GM18858 (cell line): ENCODE measurements at regions not wholly inside any gene's neighbourhood (a gene's known extent, or its start where the extent isn't known, plus 50 kb on each side); places are given as distances from the start of the nearest gene placed in this dataset.

Source experiments
- ATAC-seq: cut with Tn5 transposase; IDR thresholded peaks from one replicate; pipeline ENCODE4 v1.9.1; 2021; ENCODE audit not compliant: unreplicated experiment

DNA sequence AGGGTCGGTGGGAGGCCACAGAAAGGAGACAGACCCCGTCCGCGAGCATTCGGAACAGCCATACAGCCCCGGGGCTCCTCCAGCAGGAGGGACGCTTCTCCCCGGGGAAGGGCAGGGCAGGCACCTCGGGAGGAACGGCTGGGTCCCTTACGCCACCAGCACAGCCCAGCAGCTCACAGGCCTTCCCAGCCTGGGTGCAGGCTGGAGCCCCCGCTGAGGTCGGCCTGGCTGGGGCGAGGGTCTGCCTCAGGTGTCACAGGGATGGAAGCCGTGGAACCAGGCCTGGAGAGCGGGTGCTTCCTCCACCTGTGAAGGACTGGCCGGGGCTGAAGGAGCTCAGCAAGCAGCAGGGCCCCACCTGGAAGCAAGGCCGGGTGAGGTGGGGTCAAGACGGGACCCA lies 732.3 kb downstream of the BRD1 start:
- ATAC-seq = no peak

DNA sequence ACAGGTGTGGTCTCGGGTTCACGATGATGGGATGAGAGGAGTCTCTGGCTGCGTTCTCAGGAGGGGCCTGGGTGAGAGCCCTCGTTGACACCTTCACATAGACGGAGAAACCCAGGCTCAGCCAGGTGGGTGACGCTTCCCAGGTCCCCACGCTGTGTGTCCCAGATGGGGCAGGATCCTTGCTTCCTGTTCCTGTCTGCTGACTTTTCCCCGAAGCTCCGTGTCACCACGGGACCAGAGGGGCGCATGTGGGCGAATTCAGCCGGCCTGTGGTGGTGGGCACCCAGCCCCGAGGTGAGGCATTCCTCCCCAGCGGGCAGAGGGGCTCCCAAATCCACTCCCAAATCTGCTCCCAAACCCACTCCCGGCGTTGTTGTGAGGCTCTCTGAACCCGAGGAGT lies 732.8 kb downstream of the BRD1 start:
- no peak for ATAC-seq

DNA sequence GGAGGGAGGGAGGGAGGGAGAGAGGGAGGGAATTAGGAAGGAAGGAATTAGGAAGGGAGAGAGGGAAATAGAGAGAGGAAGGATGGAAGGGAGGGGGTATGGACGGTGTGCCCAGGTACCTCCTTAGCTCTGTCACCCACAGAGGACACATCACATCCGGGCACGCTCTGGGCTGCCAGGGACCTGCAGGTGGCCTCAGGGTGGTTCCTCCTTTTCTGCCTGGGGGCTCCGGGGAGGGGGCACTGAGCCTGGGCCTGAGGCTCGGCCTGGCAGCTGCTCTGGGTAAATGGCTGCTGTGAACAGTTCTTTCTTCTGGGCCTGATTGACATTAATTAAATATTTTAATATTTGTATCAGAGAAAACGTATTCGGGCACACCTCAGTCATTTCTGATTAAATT lies 733.5 kb downstream of the BRD1 start:
- ATAC-seq = no peak

DNA sequence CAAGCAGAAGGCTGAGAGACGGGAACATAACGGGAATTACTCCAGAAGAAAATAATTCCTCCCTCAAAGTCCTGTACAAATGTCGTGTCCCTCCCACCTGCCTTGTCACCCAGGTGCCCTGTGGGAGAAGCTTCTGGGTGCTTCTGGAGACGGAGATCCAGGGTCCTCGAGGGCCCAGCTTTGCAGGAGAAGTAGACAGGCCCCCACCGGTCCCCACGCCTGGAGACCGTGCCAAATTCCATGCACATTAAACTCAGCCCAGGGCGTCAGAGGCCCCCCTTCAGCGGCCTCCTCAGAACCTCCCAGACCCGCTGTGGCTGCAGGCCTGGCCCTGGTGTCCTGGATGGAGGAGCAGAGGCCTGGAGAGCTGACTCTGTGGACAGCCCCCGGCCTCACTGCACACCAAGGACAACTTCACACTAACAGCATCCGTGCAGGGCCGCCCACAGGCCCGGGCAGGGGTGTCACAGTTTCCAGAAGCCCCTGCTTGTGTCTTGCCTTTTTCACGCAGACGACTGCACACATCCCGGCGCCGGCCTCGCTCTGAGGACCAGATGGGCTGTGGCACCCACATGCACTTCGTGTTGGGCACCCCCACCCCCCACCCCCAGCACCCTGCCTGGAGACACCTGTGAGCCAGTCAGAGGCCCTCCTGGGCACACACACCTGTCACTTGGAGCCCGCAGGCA lies 734.3 kb downstream of the BRD1 start:
- no peak for ATAC-seq

DNA sequence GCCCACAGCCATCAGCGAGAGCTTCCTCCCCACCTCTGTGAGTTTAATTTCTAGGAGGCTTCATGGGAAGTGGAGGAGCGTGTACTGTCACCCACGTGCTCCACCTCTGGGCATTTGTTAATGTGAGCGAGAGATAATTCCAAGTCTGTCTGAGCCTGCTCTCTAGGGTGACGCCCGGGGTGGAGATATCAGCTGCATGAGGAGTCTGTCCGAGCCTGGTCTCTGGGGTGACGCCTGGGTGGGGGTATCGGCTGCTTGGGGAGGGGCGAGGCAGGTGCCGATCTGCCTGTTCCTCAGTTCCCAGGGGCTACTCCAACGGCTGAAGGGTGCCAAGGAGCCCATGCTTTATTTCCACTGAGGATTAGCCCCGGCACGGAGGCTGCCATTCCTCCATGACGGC lies 735.0 kb downstream of the BRD1 start:
- ATAC-seq = no peak

DNA sequence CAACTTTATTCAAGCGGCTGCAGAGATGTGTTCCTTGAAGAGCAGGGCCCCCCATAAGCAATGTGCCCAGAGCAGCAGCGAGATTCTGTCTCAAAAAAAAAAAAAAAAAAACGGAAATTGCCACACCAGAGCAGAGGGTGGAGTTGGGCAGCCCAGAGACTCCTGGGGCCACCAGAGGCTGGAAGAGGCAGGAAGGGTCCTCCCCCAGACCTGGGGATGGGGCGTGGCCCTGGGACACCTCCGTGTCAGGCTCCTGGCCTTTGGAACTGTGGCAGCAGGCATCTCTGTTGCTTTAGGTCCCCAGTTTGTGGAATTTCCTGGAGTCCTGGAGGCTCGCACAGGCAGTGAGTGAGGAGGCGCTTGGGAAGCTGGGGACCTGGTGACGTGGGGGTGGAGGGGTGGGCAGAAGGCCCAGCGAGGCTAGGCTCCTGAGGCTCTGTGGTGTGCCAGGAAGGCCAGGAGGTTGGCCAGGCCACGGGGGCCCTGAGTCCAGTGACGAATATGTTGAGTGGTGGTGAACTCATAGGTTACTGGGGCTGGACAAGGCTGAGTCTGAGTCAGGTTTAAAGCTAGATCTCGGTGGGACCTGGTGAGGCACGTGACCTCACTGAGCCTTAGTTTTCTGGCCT lies 735.6 kb downstream of the BRD1 start:
- no peak for ATAC-seq

DNA sequence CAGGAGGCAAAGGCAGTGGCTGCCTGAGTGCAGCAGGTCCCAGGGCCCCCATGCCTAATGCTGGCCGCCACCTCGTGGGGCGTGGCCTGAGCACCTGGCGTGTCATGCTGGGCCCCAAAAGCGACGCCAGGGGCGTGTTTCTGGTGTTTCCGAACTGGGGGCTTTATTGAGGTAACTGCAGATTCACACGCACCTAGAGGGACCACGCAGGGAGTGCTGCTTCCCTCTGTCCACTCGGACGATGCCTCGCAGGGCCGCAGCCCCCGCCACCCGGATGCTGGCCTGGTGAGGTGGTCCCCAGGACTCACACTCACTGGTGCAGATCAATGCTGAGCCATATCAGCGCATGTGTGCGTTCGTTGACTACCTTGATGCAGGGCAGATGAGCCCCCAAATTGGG lies 736.2 kb downstream of the BRD1 start:
- no peak for ATAC-seq

DNA sequence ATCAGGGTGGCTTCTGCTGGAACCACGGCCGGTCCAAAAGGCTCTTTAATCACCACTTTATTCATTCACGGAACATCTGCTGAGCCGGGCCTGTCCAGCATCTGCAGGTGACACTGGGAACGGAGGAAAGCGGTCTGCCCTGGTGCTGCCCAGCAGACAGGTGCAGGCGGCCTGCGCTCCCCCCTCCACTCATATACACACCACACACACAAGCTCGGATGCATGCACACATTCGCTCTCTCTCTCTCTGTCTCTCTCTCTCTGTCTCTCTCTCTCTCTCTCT lies 736.9 kb downstream of the BRD1 start:
- no peak for ATAC-seq

DNA sequence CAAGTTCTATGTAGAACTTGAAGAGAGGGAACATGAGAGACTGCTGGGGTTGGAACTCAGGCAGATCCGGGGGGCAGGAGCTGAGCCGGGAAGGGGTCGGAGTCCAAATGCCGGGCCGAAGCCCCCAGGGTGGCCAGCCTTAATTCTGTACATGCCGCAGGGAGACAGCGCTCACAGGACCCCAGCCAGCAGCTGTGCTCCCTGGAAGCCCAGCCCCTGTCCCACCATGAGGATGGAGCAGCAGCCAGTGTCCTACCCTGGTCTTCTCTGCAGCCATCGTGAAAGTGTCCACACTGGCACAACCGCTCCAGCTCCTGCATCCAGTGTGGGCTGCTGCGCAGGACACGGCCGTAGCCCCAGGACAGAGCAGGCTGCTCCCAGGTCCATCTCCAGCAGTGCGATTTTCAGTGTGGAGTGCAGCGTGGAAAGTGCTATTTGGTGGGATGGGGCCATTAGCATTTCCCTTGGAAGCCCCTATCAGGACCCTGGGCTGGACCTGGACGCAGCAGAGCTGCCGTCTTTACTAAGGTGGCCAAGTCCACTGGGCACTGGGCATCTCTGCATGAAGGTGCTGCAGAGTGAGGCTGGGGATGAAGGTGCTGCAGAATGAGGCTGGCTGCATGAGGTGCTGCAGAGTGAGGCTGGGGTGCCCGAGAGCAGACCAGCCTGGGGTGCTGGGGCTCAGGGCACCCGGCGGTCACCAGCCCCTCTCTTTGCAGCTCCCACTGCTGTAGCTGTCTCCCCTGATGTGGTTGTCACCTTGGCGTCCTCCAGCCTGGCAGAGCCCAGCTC lies 737.4 kb downstream of the BRD1 start:
- ATAC-seq = no peak

DNA sequence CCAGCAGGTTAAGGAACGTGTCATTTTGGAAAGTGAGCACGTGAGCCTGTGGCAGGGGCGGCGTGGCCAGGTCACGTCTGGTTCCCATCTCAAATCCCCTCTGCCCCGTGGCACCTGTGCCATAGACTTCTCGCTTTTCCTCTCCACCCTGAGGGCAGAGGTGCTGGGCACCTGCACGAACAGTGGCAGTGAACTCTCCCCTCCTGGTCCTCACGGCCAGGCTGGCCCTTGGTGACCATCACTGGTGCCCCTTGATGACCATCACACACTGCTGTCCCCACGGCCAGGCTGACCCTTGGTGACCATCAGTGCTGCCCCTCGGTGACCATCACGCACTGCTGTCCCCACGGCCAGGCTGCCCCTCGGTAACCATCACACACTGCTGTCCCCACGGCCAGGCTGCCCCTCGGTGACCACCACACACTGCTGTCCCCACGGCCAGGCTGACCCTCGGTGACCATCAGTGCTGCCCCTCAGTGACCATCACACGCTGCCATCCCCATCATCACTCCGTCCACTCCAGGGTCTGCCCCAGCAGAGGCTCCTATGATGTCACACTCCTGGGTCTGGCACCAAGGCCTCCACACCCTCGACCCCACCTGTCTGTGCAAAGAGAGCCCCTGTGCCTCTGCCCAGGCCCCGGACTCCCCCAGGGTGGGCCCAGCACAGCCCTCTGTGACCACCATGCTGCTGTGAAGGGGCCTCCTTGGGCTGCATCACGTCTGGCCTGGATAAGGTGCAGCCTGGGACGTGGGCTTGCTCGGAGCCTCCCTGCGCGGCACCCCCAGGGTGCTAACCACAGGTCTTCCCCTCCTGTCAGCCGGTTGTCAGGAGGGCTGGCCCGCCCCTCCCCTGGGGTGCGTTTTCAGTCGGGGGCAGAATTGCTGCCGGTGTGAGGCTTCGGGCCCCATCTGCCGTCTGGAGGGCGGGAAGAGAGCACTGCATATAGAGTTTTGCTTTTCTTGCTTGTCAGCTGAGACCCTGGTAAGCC lies 738.6 kb downstream of the BRD1 start:
- no peak for ATAC-seq

DNA sequence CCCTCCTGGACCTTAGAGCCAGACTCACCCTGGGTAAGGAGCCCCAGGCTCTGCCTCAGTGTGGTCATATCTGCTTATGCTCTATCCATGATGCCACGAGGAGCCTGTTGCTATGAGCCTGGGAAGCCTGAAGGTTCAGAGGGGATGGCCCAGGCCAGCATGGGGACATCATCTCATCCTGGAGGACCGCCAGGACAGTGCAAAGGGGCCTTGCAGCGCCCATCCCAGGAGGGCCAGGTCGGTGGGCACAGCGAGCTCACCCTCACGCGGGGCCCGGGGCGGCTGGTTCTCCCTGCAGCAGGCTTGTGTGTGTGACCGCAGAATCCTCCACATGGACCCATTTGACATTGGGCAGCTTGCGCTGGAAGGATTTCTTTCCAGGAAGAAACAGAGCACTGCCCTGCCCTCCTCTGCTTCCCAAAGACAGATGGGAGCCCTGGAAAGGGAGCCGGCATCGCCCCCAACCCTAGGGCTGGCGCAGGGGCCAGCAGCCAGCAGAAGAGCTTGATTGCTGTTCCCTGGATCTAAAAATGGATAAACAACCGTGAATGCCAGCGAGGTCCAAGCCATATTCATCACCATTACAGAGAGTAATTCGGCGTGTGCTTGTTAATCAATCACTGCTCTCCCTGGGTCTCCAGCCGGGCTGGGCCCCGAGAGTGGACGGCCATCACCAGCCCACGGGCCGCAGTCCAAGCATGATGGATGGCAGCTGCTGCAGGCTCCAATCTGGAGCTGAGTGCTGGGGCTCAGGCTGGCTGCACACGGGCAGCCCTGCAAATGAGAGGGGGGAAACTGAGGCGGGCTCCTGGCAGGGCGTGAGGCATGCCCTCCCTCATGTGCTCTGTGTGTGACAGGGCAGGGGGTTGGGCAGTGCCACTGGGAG lies 739.7 kb downstream of the BRD1 start:
- no peak for ATAC-seq

DNA sequence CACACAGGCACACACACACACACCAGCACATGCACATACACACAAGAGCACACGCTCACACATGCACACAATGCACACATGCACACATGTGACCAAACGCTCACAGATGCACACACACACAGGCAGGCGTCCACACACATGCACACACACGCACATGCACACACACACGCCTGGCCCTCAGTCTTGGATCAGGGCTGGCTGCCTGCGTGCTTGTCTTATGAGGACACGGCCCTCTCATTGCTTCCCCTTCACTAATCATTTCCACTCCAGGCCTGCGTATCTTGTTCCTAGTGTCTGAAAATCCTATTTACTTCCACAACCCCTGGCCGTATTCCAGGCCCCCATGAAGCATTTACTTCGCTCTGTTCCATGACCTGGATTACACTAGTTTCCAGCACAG lies 740.5 kb downstream of the BRD1 start:
- no peak for ATAC-seq

DNA sequence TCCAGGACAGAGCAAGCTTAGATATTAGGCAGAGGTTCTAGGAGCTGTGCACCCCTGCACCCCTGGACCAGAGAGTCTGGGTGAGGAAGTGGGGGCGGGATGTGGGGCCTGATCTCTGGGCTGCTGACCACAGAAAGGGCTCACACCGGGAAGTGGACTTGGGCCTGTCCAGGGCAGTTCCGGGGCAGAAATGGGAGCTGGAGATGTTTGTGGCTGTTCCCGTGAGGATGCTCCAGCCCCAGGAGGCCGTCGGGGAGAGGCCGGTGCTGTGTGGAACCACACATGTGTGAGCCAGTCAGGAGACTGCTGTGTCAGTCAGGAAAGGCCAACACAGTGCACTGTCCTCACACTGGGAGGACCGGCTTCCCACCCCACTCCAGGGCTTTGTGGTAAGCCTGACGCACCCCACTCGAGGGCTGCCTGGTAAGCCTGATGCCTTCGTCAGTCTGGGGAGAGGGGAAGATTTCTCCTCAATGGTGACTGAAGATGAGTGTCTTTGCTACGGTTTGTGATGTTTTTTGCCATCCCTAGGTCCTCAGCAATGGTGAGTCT lies 741.0 kb downstream of the BRD1 start:
- no peak for ATAC-seq

DNA sequence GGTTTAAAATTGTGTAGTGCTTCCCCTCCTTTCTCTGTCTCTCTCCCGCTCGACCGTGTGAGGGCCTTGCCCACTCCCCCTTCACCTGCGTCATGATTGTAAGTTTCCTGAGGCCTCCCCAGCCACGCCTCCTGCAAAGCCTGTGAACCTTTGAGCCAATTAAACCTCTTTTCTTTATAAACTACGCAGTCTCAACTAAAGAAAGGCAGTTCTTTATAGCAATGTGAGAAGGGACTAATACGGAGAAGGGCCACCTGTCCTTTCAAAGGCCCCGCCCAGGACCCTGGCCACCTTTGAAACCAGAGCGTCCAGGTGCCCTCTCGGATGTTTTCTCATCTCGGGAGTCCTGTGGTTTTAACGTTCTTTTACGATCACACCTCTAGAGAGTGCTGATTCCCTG lies 741.5 kb downstream of the BRD1 start:
- no peak for ATAC-seq

DNA sequence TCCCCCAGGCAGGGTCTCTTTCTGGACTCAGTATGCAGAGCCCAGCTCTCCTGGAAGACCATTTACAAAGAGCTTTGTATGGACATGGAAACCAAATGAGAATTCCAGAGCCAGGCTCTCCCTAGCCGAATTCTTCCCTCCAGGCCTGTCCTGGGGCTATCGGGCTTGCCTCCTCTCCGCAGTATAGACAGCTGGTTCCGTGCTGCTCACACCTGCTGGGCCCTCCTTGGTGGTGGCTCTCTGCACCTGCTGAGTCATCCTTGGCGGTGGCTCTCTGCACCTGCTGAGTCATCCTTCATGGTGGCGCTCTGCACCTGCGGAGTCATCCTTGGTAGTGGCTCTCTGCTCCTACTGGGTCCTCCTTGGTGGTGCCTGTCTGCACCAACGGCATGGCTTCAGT lies 743.5 kb downstream of the BRD1 start:
- no peak for ATAC-seq

DNA sequence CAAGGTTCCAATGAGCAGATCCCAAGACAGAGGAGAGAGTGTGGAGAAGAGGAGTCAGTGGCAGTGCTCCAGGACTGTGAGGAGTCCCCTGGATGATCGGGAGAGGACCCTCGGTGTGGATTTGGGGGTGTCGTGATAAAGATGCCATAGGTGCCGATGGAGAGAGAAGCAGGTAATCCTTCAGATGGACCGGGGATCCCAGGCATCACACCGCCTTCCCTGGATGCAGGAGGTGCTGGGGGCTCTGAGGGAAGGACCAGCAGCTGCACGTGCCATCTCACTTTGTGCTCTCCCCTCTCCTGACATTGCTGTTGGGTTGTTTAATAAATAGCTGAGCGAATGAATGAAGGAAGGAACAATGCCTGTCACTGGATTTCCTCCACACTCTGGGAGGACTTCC lies 744.1 kb downstream of the BRD1 start:
- ATAC-seq = no peak

DNA sequence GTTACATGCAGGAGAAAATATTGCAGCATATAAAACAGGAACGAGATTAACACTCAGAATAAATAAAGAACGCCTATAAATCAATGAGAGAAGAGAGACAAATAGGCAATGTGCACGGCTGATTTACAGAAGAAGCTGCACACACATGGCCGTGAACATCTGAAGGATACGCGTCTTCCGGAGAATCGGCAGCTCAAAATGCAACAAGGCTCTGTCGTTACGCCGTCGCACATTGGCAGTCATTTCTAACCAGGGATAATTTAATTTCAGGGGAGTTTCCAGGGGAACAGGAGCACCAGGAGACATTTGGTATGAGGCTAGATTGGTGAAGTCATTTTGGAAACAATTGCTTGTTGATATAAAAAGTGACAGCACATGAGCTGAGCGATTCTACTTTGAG lies 745.2 kb downstream of the BRD1 start:
- no peak for ATAC-seq

DNA sequence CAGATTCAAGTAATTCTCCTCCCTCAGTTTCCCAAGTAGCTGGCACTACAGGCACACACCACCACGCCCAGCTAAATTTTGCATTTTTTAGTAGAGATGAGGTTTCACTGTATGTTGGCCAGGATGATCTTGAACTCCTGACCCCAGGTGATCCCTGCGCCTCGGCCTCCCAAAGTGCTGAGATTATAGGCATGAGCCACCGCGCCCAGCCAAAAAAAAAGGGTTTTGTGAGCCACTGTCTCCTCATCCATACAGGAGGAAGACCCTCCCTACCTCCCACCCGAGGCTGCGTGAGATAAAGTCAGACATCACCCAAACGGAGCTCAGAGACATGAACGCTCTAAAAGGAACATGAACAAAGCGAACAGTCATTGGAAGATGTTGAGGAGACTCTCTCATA lies 745.7 kb downstream of the BRD1 start:
- no peak for ATAC-seq

DNA sequence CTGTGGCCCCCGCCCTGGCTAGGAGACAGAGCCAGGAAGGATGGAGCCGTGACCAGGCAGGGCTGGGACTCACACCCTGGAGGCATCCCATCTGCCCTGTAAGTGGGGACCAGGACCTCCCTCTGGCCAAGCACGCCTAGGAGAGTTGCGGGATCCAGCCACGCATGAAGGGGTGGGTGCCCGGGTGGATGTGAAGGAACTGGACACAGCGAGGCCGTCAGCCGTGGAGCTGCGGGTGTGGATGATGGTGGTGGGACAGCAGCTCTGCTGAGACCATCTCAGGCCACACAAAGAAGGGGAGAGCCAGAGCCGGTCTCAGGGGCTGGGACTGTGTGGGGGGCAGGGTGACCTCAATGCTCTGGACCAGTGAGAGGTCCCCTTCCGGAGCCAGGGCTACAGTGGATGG lies 746.4 kb downstream of the BRD1 start:
- ATAC-seq = no peak

DNA sequence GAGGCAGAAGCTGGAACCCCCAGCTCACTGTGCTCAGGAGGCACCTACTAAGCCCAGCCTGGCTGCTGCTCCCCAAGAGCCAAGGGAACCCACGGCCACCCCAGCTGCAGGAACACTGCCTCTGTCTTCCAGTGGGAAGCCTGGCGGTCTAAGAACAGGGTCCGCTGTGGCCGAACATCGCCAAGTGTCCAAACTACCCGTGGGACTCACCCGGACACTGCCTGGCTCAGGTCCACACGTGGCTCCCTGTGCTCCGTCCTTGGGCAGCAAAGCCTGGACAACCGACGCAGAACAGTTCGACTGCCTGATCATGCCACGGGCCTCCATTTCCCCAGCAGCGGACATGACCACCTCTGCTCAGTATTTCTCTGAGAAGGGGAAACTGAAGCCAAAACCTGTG lies 747.0 kb downstream of the BRD1 start:
- no peak for ATAC-seq
